Epithelial cell of prostate (primary cell): ENCODE measurements at regions not wholly inside any gene's neighbourhood (a gene's known extent, or its start where the extent isn't known, plus 50 kb on each side); places are given as distances from the start of the nearest gene placed in this dataset.
"Not testable (repeated sequence)": the region's sequence is repeated elsewhere in the genome, so short reads cannot be mapped to it uniquely, and the experiment has no call there.

ENCODE experiments used
- DNase-seq: peaks from one replicate; pipeline ENCODE4 v3.0.0-alpha.2; 2011; ENCODE audit warnings: low read depth, low spot score
- H3K27ac ChIP-seq: fragments of 450-650 bp; 2 replicates; pipeline ENCODE4 v1.5.1; 2017; ENCODE audit warnings: mild to moderate bottlenecking

GRCh38 chr4:177785000-177785399, 342.8 kb upstream of the AGA start:
- H3K27ac ChIP-seq, result no peak overlapping the region
- no peak for DNase-seq

- H3K27ac ChIP-seq, result no peak overlapping the region
- no peak for DNase-seq
These were observed 347.4 kb upstream of the AGA start for GRCh38 chr4:177789610-177790009.

- H3K27ac ChIP-seq, result no peak overlapping the region
- no peak for DNase-seq
These were observed 349.0 kb upstream of the AGA start for GRCh38 chr4:177791188-177791587.

- H3K27ac ChIP-seq, result no peak overlapping the region
- DNase-seq, result no peak
These were observed 354.6 kb upstream of the AGA start for GRCh38 chr4:177796841-177797240.

GRCh38 chr4:177798161-177798560, 355.9 kb upstream of the AGA start:
- DNase-seq, result no peak
- no peak overlapping the region for H3K27ac ChIP-seq

GRCh38 chr4:177802162-177802561, 359.9 kb upstream of the AGA start:
- no peak for DNase-seq

GRCh38 chr4:177802661-177803060, 360.4 kb upstream of the AGA start:
- no peak overlapping the region for H3K27ac ChIP-seq
- DNase-seq, result no peak

More at GRCh38 chr4:177802162-177802561, 359.9 kb upstream of the AGA start:
- no peak overlapping the region for H3K27ac ChIP-seq

DNA sequence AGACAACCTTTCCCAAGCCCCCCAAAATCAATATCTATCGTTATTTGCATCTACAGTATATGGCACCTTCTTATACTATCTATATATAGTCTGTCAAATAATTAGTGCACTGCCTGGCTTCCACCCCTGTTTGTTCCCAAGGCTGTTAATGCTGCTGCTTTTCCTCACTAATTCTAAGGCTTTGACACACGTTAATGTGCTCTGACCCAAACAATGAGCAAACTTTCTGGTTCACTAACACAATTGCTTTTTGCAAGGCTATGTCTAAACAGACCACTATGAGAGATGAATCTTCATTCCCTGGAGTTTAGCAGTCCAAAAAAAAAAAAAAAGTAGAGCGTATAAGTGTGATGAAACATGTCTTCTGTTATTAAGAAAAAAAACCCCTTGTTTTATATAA, 360.9 kb upstream of the AGA start:
- no peak for DNase-seq
- no peak overlapping the region for H3K27ac ChIP-seq

- no peak for DNase-seq
- H3K27ac ChIP-seq, result no peak overlapping the region
These were observed 367.6 kb upstream of the AGA start for GRCh38 chr4:177809791-177810190.

GRCh38 chr4:177810220-177810619, 368.0 kb upstream of the AGA start:
- H3K27ac ChIP-seq, result no peak overlapping the region
- no peak for DNase-seq

DNA sequence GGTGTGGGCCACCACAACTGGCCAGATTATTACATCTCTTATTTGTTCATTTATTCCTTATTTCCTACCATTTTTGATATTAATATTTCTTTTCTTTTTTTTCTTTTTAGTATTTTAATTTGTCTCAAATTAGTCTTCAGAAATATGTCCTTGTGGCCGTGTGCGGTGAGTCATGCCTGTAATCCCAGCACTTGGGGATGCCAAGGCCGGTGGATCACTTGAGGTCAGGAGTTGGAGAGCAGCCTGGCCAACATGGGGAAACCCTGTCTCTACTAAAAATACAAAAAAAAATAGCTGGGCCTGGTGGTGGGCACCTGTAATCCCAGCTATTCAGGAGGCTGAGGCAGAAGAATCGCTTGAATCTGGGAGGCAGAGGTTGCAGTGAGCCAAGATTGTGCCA, 376.2 kb upstream of the AGA start:
- not testable (repeated sequence) for H3K27ac ChIP-seq, DNase-seq

DNA sequence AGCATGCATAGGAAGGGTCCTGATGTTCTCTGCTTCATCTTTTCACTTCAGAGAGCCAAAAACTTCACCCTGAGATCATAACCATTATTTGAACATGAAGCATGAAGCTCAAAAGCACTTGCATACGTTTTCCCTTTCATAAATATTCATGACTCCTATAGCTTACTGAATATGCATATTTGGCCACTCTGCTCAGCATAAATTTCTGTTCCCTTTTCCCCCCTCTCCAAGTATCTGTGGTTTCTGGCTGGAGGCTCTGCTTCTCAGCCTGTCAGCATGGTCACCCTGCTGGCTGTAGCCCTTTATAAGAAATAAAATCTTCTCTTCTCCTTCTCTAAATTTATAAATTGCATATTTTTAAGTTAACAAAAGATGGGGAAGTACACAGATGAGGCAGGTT, 384.7 kb upstream of the AGA start:
- DNase-seq, result no peak
- no peak overlapping the region for H3K27ac ChIP-seq

DNA sequence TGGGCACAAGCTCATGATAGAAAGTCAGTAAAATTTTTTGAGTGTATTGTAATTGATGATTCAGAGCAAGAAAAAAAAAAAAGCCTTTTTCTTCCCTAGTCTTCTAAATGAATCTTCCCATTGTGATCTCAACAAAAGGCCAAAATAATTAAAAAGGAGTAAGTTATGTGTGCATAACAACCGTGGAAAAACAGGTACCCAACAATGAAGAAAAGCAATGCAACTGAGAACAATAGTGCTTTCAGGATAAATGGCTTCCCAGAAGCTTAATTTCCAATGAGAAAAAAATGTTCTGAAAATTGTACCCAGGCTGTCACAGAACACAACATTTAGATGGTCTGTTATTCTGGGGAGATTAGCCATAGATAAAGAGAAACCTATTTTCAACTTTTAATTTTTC, 399.0 kb upstream of the AGA start:
- DNase-seq, result no peak
- H3K27ac ChIP-seq, result no peak overlapping the region

DNA sequence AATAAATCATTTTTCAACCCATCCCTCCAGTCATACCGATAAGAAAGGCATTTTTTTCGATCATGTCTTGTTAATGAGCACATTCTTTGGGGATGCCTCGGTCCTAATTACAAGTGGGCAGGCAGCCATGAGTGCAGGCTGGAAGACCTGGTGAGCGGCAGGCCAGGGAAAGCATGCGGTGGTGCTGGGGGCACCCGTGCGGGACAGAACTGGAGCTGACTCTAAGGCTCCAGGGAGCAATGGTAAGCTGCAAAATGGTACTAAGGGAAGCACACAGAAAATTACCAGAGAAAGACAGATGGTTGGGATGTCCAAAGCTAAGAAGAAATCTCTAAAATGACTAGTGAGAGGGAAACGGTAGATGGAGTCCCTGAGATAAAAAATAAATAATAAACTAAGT, 411.0 kb upstream of the AGA start:
- DNase-seq, result no peak
- H3K27ac ChIP-seq, result no peak overlapping the region

DNA sequence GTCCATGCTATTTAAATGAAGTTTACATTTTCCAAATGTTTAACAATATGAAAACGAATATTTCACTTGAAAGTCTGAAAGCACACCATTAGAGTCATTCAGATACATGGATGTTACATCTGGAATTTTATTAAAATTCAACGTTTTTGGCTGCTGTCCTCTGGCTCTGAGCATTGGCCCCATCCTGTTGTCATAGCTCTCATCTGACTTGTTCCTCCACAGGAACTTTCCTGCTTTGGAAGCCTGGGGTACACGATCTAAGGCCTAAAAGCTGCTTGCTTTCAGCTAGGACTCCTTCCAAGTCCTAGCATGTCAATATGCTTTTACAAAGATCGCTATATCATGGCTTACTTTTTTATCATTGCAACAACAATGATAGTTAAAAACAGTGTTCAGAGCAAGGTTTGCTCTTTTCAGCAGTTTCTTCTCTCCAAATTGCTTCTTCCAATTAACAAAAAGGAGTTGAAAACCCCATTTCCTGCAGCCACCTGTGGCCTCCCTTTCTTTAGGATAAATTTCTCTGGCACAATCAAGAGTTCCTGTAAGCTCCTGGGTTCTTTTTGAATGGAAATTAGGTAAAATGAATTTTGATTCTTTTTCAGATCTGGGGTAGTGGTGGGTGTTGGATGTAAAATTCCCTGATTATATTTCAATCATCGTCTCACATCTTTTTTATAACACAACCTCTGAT, 413.4 kb upstream of the AGA start:
- H3K27ac ChIP-seq, result no peak overlapping the region
- DNase-seq, result no peak

- no peak for DNase-seq
- no peak overlapping the region for H3K27ac ChIP-seq
These were observed 417.9 kb upstream of the AGA start for GRCh38 chr4:177860171-177860570.

GRCh38 chr4:177861551-177862094, 419.4 kb upstream of the AGA start:
- DNase-seq, result no peak
- no peak overlapping the region for H3K27ac ChIP-seq

DNA sequence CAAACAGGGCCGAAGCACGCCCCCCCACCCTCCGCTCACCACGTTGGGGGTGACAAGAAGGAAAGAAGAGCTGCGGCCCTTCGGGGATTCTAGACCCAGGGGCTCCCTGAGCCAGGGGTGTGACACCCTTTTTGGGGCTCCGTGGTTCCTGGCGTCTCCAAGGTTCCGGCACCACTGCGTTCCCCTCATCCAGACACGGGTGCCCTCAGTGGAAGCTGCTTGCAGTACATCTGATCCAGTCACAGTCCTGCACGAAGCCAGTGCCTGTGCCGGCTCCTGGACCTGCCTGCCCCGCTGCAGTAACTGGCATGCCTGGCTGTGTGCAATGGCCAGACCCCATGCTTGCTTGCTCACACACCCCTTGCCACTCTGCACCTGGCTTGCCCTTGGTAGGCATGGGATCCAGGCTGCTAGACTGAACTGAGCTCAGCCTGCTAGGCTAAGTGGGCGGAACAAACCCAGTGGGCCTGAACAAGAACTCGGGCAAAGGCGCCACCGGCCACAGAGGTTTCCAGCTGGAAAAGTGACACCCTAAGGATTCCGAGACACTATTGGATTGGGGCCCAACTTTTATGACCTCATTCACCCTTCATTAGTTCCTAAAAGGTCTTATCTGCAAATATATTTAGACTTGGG, 420.4 kb upstream of the AGA start:
- DNase-seq, result no peak
- no peak overlapping the region for H3K27ac ChIP-seq

- no peak for DNase-seq
- H3K27ac ChIP-seq, result no peak overlapping the region
These were observed 437.6 kb upstream of the AGA start for GRCh38 chr4:177879851-177880250.

DNA sequence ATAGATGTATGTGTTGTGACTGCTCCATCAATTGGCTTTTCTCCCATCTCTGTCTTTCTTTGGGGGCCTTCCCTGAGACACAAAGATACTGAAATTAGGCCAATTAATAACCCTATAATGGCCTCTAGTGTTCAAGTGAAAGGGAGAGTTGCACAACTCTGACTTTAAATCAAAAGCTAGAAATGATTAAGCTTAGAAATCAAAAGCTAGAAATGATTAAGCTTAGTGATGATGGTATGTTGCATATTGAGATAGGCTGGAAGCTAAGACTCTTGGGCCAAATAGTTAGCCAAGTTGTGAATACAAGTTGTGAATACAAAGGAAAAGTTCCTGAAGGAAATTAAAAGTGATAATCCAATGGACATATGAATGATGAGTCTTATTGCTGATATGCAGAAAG, 452.9 kb upstream of the AGA start:
- H3K27ac ChIP-seq, result no peak overlapping the region
- DNase-seq, result no peak

- no peak for DNase-seq
- no peak overlapping the region for H3K27ac ChIP-seq
These were observed 459.5 kb upstream of the AGA start for GRCh38 chr4:177901786-177902185.

- DNase-seq, result no peak
- H3K27ac ChIP-seq, result no peak overlapping the region
These were observed 460.1 kb upstream of the AGA start for GRCh38 chr4:177902386-177902785.
